ENCODE measurements at regions not wholly inside any gene's neighbourhood (a gene's known extent, or its start where the extent isn't known, plus 50 kb on each side); places are given as distances from the start of the nearest gene placed in this dataset.

DNA sequence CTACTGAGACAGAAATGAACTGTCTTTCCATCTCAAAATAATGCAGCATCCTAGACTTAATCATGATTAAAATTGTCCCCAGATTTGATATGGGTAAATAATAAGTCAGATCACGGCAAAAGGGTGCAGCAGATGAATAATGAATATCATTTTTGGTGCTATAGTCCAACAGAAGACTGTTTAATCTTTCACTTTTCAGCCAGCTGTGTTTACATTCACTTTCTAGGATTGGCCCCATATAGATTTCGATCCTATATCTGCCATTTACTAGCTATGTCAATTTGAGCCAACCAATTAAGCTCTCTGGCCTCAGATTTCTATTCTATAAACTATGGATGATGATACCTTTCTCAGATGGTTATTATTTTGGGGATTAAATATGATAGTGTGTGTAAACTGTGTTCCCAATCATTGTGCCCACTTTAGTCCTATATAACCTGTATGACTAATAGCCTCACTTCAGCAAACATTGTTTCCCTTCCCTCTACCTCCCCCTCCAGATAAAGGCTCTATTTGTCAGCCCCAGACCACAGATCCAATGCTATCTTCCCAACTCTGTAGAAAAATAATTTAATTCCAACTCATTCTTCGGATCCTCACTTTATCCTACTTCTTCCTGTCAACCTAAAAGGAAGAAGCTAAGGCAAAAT, 53.6 kb upstream of the NT5E start:
- DNase-seq (ENCODE audit: low spot score) = no peak

DNA sequence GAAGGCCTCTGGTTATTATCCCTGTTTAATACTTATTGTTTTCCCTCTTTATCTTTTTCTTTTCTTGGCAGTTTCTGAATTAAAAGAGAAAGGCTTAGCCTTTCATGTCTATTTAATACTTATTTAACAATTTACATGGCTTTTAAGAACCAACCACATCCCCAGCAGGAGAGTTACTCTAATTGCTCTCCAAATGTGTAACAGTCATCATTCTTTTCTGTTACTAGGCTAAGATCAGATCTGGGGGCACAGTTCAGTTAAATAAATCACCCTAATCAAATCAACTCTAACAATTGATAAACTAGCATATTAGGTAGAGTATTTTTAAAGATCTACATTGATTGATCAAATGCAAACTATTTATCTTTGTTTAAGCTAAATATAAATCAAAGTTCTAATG, 54.1 kb upstream of the NT5E start:
- DNase-seq (ENCODE audit: low spot score) = no peak

DNA sequence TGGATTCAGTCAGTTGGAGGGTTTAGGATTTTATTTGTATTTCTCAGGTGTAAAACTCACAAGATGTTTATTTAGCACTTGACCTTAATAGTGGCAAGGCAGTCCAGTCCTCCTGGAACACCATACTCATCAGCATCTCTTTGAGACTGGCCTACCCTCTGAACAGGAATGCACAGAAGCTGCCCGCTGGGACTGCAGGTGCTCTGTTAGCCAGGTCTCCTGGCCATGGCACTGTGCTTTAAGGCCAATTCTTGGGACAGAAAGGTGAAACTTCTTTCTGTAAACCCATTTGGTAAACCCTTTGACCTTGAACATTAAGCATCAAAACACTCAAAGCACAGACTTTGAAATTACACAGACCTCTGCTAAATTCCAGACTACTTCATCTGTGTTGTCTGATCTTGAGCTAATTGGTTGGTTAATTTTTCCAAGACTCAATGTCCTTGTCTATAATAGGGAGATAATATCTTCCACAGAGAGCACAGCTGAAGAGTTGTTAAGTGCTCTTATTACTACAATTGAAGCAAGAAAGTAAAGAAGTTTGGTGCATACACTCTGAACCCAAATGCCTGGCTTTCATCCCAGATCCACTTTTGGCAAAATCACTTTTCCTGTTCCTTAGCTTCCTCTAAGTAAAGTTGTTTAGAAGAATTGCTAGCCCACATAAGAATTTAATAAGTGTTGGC, 54.9 kb upstream of the NT5E start:
- peak; percentile 9 for DNase-seq (ENCODE audit: low spot score)

DNA sequence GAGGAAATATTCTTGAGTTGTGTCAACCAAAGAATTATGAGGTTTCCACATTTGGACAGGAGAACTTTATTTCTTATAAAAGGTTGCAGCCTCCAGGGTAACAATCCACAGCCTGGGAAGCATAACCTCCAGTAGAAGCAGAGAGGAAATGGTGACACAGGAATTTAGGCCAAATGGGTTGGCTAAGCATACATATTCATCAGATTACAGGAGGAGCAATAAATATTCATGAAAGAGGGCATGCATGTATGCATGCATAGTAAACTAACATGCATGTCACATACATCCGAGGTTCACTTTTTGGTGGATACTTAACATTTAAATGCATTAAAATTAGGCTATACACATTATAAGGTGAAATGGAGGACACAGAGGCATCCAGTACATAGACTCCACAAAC, 55.7 kb upstream of the NT5E start:
- no peak for DNase-seq (ENCODE audit: low spot score)

DNA sequence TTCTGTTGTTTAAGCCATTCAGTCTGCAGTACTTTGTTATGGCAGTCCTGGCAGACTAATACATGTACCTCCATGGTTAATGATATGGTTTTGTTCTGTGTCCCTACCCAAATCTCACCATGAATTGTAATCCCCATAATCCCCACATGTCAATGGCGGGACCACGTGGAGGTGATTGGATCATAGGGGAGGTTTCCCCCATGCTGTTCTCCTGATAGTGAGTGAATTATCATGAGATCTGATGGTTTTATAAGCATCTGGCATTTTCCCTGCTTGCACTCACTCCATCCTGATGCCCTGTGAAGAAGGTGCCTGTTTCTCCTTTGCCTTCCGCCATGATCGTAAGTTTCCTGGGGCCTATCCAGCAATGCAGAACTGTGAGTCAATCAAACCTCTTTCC, 57.5 kb upstream of the NT5E start:
- no peak for DNase-seq (ENCODE audit: low spot score)

DNA sequence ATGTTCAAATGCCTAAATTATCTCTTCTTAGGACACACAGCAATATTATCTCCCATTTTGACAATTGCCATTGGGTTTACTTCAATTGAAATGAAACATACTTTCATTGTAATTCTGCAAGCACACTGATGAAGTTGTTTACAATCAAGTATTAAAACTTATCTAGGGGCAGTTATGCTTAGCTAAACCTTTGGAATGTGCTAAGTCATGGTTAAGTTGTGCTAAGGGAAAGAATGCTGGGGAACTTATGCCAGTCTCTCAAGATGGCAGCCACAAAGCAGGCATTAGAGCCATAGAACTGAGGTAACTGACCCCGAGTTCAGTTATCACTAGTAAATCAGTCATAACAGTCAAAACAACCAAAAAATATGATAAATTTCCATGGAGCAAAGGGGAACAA, 59.1 kb upstream of the NT5E start:
- no peak for DNase-seq (ENCODE audit: low spot score)

DNA sequence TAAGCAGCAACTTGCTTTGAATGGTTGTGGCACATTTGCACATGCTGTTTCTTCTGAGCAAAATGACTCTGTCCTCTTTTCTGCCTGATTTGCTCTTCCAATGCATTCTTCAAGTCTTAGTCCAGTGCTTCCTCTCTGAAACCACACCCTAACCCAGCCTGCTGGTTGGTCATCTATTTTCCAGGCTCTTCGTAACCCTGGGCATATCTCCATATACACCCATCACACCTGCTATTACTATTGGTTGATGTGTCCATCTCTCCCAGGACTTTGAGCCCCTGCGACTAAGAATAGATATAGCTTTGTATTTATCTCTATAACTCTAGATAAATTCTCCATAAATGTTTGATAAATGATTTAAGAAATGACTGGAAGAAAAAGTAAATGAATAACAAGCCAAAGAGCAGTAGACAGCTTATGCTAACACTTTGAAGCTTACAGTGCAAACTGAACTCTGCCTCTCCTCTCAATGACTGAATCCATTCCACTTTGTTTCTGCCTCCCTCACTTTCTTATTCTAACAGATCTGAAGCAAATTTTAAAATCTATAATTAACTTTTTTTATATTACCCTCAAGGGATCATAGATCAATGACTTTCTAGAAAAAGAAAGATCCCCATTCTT, 59.7 kb upstream of the NT5E start:
- DNase-seq (ENCODE audit: low spot score) = no peak

DNA sequence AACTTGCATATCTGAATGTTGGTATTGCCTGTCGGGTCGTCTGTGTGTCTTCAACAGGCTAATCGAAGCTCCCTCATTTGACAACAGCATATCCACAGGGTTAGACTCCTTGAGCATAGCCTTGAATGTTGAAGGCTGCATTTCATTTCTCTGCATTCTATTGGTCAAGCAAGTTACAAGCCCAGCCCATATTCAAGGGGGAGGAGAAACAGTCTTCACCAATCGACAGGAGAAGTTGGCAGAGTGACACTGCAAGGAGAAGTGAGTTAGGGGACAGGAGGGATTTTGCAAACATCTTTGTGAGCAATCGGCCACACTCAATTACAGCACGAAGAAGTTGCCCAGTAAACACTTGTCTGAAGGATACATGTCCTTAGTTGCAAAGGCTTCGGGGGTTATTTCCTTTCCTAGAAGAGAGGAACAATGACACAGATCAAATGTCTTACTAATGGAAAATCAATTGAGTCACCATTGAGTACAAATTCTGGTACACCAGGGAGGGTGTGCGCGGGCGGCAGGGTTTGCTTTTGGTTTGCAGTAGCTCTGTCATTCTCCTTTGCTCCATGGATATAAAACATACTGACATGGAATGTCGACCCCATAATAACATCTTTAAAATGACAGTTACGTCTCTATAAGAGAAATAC, 60.6 kb upstream of the NT5E start:
- no peak for DNase-seq (ENCODE audit: low spot score)

DNA sequence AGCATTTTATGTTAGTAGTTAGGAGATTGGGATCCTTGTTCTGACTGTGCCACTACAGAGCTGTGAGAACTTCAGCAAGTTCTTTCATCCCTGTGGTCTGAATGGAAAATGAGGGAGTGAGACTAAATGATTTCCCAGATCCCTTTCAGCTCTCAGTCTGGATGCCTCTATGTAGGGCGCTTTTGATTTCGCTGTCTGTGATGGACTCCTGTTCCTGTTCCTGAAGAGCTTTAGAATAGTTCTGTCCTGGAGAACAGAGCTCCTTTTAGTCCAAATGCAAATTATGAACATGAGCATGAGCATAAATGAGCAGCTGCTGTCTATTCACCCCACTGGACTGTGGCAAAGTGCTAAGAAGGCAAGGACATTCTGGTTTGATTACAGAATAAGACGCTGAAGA, 61.4 kb upstream of the NT5E start:
- DNase-seq (ENCODE audit: low spot score) = peak; percentile 54

DNA sequence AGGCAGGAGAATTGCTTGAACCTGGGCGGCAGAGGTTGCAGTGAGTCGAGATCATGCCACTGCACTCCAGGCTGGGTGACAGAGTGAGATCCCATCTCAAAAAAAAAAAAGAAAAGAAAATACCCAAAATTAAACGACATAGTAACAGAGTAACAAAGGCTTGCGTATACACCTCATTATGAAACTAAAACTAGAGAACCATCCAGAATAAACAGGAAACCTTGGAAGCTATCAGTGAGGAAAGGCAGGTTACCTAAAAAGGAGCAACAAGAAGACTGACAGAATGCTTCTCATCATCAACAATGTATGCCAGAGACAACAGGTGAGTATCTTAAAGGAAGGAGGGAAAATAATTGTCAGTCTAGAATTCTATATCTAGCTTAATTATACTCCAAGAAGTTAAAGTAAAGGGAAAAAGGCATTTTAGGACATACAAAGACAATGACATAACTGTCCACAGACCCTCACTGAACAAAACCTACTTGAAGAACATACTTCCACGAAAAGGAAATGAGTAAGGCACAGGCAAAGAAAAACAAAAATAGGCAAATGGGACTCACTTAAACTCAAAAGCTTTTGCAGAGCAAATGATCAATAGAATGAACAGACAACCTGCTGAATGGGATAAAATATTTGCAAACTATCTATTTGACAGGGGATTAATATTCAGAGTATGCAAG, 64.1 kb upstream of the NT5E start:
- no peak for DNase-seq (ENCODE audit: low spot score)

DNA sequence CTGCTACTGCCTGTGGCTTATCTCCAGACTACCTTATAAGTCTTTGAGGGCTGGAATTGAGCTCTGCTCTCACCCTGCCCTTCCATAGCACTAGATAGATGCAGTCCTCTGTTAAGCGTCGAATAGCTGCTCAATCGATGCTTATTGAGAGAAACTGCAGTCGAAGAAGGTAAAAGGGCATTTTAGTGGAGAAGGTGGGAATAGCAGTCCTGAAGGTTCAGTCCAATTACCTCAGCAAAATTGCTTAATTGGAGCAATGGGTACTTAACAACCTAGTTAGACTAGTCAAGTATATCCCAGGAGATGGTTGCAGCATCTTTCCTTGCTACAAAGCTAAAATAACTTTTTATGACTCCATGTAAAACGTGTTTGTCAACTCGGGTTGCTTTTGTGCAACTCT, 66.8 kb upstream of the NT5E start:
- DNase-seq (ENCODE audit: low spot score) = no peak

DNA sequence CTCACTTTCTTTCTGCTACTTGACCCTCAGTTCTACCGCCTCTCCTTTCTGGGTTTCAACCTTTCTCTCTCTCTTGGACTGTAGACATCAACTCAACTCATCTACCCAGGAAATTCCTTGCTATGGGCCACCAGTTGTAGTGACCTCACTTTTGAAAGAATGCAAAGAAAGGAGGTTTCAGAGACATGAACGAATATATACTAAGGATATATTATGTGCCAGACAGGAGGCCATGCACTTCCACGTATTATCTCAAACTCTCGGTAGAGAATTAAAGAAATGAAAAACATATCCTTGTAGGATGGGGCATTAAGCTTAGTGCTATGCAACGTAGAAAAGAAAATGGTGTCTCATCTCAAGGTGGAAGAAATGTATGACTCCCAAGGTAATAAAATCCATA, 67.3 kb upstream of the NT5E start:
- no peak for DNase-seq (ENCODE audit: low spot score)

DNA sequence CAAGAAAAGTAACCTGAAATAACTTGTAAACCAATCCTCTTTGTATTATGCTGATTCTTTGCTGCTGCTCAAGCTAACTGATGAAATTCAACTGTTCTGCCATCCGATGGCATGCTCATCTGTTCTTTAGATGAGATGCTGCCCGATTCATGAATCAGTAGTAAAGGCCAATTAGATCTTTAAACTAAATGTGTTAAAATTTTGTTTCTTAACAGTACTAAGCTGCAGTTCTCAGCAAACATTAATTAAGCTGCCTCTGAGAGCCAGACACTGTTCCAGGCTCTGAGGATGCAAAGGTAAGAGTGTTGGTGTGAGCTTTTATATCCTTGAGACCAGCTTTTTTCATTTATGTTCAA, 77.0 kb upstream of the NT5E start:
- no peak for DNase-seq (ENCODE audit: low spot score)

DNA sequence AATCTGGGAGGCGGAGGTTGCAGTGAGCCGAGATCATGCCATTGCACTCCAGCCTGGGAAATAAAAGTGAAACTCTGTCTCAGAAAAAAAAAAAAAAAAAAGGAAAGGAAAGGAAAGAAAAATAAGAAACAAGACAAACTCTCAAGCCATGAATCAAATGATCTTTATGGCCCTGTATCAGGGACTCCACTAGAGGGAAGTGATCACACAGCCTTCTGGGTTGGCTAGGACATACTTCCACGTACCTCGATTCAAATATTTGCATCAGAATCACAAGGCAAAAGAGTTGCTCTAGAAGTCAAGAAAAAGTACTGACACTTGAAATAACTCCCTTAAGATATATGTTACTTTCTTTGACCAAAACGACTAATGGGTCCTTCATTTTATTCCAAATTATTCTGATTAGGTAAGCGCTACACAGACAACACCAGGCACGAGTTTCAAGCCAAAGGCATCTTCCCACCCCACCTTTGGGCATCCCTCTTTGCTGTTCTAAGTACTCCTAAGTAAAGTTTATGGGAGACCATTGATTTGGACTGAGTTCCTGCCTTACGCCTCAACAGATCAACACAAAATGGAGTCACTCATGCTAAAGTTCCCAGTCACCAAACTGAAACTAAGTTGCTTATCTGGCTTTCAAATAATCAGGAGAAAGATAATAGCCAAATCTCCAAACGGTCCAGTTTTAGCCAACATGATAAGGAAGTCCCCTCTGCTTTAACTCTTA, 77.5 kb upstream of the NT5E start:
- DNase-seq (ENCODE audit: low spot score) = no peak

DNA sequence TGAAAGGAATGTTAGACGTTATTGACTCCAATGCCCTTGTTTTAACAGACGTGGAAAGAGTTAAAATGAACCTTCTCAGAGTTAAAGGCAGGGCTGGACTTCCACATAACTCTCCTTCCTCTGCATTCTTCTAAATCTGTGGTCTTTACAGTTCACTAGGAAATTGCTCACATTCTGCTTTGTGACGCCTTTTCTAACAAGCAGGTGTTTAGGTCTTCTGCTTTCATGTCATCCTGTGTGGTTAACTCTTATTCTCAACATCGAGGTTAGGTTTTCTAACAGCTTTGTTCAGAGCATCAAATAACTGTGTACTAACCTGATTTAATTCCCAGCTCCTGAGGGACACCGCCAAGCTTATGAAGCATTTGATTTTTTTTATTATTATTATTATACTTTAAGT, 81.3 kb upstream of the NT5E start:
- no peak for DNase-seq (ENCODE audit: low spot score)

DNA sequence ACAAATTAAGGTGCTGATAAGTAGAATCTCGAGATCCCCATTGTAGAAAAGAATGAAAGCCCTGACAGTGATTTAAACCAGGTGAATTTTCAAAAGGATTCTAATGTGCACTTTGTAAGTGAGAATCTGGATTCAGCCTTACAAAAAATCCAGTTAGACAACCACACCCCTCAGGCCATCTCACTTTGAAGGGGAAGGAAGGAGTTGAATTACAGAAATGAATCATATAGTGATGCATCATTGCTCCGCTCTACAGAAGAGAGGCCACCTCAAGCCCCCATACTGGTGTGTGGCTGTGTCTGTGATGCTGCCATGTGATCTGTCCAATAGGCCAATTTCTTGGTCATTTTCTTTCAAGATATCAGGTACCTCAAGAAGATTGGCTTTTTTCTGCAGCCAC, 85.5 kb upstream of the NT5E start:
- no peak for DNase-seq (ENCODE audit: low spot score)

DNA sequence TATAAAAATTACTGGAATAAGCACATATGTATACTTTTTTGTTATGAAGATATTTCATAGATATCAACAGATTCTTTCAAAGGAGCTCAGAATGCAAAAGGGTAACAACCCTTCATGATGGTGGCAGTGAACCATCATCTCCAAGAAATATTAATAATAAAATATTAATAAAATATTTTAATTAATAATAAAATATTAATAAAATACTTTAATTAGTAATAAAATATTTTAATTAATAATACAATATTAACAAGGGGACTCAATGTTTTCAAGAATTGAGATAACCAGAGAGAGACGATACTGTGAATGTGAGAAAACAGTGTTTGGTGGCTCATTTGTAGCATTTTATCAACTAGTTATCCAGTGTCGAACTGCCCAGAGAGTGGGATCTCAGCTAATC, 86.0 kb upstream of the NT5E start:
- DNase-seq (ENCODE audit: low spot score) = no peak

DNA sequence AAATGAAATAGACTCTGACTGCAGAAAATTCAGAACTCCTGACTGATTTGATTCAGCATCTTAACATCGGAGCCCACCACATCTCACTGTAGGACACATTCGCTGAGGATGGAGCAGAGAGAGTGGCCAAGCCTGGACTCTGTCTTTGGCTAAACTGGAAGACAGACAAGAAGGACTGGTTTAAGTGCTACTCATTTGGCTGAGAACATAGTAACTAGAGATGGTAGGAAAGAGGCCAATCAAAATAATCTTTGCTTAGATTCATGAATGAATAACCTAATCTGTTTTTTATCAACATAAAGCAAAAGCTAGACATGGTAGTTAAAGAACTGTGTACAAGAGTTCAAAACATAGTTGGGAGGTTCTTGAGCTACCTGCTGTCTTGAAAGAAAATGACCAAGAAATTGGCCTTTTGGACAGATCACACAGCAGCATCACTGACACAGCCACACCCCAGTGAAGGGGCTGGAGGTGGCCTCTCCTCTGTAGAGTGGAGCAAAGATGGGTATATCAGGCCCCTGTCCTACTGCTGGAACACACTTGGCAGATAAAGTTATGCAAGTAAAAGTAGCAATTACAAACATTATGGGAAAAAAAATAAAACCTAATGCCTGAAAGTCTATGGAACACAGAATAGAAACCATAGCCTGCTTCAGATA, 87.1 kb upstream of the NT5E start:
- no peak for DNase-seq (ENCODE audit: low spot score)

DNA sequence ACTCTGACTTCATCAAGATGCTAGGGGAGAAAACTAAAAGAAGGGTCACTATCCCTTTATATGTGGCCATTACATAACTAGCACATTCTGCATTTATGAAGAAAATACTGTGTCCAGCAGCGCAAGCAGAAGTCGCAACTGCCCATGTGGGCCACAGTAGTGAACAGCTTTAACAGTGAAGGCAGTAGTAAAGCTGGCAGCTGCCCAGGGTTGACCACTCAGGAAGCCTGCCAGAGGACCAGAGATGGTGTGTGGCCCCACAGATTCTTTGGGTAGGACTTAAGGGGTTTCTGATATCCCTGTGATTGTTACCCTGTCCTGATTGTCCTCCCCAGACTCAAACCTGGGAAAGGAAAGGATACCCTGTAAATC, 88.3 kb upstream of the NT5E start:
- no peak for DNase-seq (ENCODE audit: low spot score)

DNA sequence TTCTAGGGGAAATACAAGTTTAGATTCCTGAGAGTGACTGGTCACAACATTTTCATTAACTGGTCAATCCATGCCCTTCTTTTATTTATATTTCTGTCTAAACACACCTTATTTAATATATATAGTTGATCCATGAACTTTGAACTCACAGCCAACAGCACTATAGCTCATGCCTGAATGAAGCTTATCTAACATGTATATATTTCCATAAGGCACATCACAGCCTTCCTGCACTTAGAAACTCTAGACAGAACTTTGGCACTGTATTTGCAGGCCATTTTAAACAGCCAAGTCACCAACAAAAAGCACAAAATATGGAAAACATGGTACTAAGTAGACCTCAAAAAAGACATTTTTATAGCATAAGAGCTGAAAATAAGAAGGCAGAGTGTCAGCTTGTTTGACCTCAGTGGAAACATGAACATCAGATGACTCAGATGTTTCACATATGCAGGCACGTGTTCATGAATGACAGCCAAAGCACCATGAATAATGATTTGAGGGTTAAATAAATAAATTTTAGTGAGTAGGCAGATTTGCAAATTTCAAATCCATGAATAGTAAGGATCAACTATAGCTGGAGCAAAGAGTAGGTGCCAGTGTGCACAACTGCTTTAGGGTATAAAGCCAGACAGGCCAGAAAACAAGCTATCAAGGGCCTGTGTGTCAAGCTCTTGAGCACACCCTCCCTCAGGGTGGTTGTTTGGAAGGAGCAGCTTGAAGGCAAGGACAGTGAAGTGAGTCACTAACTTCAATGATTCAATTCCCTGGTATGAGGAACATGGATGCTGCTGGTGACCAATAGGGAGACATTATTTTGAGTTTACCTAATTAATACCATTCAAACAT, 88.9 kb upstream of the NT5E start:
- no peak for DNase-seq (ENCODE audit: low spot score)

DNA sequence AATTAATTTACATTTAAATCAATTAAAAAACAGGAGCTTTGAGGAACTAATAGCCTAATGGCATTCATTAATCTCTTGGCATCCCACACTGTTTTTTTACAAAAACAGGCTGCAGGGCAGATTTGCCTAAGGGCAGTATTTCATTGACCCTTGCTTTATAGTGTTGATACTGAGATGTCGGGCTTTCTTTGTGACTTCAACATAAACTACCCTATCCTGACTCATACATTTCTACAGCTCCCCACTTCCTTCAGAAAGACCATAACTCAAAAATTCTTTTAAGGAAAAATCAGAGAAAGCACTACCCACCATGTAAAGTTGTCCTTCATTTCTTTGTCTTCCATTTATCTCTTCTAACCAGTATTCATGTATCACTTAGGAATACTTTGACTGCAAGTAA, 92.2 kb upstream of the NT5E start:
- DNase-seq (ENCODE audit: low spot score) = no peak

Measured in Ammon's horn (tissue), 1 donor.